H1 (cell line): ENCODE measurements at regions not wholly inside any gene's neighbourhood (a gene's known extent, or its start where the extent isn't known, plus 50 kb on each side); places are given as distances from the start of the nearest gene placed in this dataset.

Source experiments
- CHD1 ChIP-seq: IDR thresholded peaks from 2 replicates; pipeline ENCODE4 v1.6.1; 2012; ENCODE audit warnings: low read depth, low read length, improper control_type of control experiment
- CHD7 ChIP-seq: fragments of 300-600 bp; sonication (generic); IDR thresholded peaks from 2 replicates; pipeline ENCODE4 v1.7.1; 2012; ENCODE audit warnings: low read length, moderate library complexity, mild to moderate bottlenecking, inconsistent platforms; ENCODE audit not compliant: insufficient replicate concordance
- RXRA ChIP-seq: IDR thresholded peaks from 2 replicates; pipeline ENCODE4 v1.6.1; 2011; ENCODE audit warnings: low read depth, mild to moderate bottlenecking, low read length, moderate library complexity; ENCODE audit not compliant: insufficient read depth

- TF ChIP-seq CHD7 (no peak), RXRA (no peak), CHD1 (no peak)
These were observed 246.9 kb downstream of the MTX2 start (continued) for GRCh38 chr2:176516051-176516602.
